Neural cell (in vitro differentiated cells): ENCODE measurements at regions not wholly inside any gene's neighbourhood (a gene's known extent, or its start where the extent isn't known, plus 50 kb on each side); places are given as distances from the start of the nearest gene placed in this dataset.

Experiments
- H2AFZ ChIP-seq: fragments of 200-600, 300-800 bp; sonication (generic), shearing (Covaris generic); 2 replicates; pipeline ENCODE4 v1.6.0; 2014; ENCODE audit warnings: low read depth, mild to moderate bottlenecking, antibody characterized with exemption, low read length, moderate library complexity
- H3F3A ChIP-seq: fragments of 200-600 bp; shearing (Covaris generic); 2 replicates; pipeline ENCODE4 v1.6.1; 2016; ENCODE audit warnings: mild to moderate bottlenecking, moderate library complexity, mixed read lengths, antibody characterized with exemption, low read length; ENCODE audit not compliant: insufficient read depth, poor library complexity, severe bottlenecking
- H3K27ac ChIP-seq: fragments of 200-600, 300-800 bp; sonication (generic), shearing (Covaris generic); 2 replicates; pipeline ENCODE4 v1.5.1; 2014; ENCODE audit warnings: mild to moderate bottlenecking, low read length, moderate library complexity
- H3K27me3 ChIP-seq: fragments of 300-800, 200-600 bp; sonication (generic), shearing (Covaris generic); 2 replicates; pipeline ENCODE4 v1.6.0; 2014; ENCODE audit warnings: mild to moderate bottlenecking, low read depth, low read length, moderate library complexity; ENCODE audit not compliant: insufficient read depth
- H3K36me3 ChIP-seq: fragments of 300-800, 200-600 bp; sonication (generic), shearing (Covaris generic); 2 replicates; pipeline ENCODE4 v1.5.1; 2014; ENCODE audit warnings: mild to moderate bottlenecking, antibody characterized with exemption, low read length, moderate library complexity; ENCODE audit not compliant: insufficient read depth
- H3K4me2 ChIP-seq: fragments of 300-800, 200-600 bp; sonication (generic), shearing (Covaris generic); 2 replicates; pipeline ENCODE4 v1.6.0; 2014; ENCODE audit warnings: mild to moderate bottlenecking, low read length
- H3K4me3 ChIP-seq: fragments of 300-800, 200-600 bp; sonication (generic), shearing (Covaris generic); 2 replicates; pipeline ENCODE4 v1.5.1; 2014; ENCODE audit warnings: mild to moderate bottlenecking, low read length, moderate library complexity
- H3K79me2 ChIP-seq: fragments of 200-600 bp; shearing (Covaris generic); replicated peaks from 2 replicates; pipeline ENCODE4 v1.6.0; 2014; ENCODE audit warnings: mild to moderate bottlenecking, low read length, moderate library complexity; ENCODE audit not compliant: insufficient read depth
- H3K9ac ChIP-seq: fragments of 300-800, 200-600 bp; sonication (generic), shearing (Covaris generic); 2 replicates; pipeline ENCODE4 v1.6.1; 2016; ENCODE audit warnings: mild to moderate bottlenecking, low read length, mixed read lengths
- H3K9me2 ChIP-seq: fragments of 200-600 bp; shearing (Covaris generic); 2 replicates; pipeline ENCODE4 v1.6.1; 2016; ENCODE audit warnings: mild to moderate bottlenecking, low read length, mixed read lengths; ENCODE audit not compliant: insufficient read depth
- H3K9me3 ChIP-seq: fragments of 200-600, 300-800 bp; sonication (generic), shearing (Covaris generic); 2 replicates; pipeline ENCODE4 v1.6.1; 2016; ENCODE audit warnings: mild to moderate bottlenecking, mixed run types, low read length, moderate library complexity, mixed read lengths
- H4K20me1 ChIP-seq: fragments of 200-600 bp; shearing (Covaris generic); 2 replicates; pipeline ENCODE4 v1.6.1; 2016; ENCODE audit warnings: mild to moderate bottlenecking, mixed run types; ENCODE audit not compliant: insufficient read depth
- CTCF ChIP-seq: fragments of 450-650 bp; IDR thresholded peaks from 2 replicates; pipeline ENCODE4 v1.5.1; 2014; ENCODE audit warnings: antibody characterized with exemption, mild to moderate bottlenecking, moderate library complexity; ENCODE audit not compliant: poor library complexity, severe bottlenecking
- EP300 ChIP-seq: fragments of 450-650 bp; conservative IDR thresholded peaks from 2 replicates; pipeline ENCODE4 v1.6.1; 2014; ENCODE audit warnings: antibody characterized with exemption, mild to moderate bottlenecking, moderate library complexity; ENCODE audit not compliant: poor library complexity, severe bottlenecking
- EZH2 ChIP-seq: fragments of 200-600, 300-800 bp; shearing (Covaris generic), sonication (generic); IDR thresholded peaks from 2 replicates; pipeline ENCODE4 v1.6.1; 2014; ENCODE audit warnings: antibody characterized with exemption, low read length, borderline replicate concordance, mild to moderate bottlenecking; ENCODE audit not compliant: insufficient read depth, poor library complexity, severe bottlenecking
- MXI1 ChIP-seq: fragments of 450-650 bp; conservative IDR thresholded peaks from 2 replicates; pipeline ENCODE4 v1.6.1; 2014; ENCODE audit warnings: antibody characterized with exemption, mild to moderate bottlenecking; ENCODE audit not compliant: poor library complexity, severe bottlenecking
- POLR2AphosphoS5 ChIP-seq: IDR thresholded peaks from 2 replicates; pipeline ENCODE4 v1.6.1; 2012
- RAD21 ChIP-seq: fragments of 450-650 bp; conservative IDR thresholded peaks from 2 replicates; pipeline ENCODE4 v1.6.1; 2014; ENCODE audit warnings: antibody characterized with exemption, mild to moderate bottlenecking, moderate library complexity
- REST ChIP-seq: IDR thresholded peaks from 2 replicates; pipeline ENCODE4 v1.6.1; 2012; ENCODE audit warnings: borderline replicate concordance
- SMC3 ChIP-seq: fragments of 450-650 bp; conservative IDR thresholded peaks from 2 replicates; pipeline ENCODE4 v1.6.1; 2014; ENCODE audit warnings: antibody characterized with exemption, mild to moderate bottlenecking, moderate library complexity; ENCODE audit not compliant: poor library complexity
- TAF1 ChIP-seq: IDR thresholded peaks from 2 replicates; pipeline ENCODE4 v1.6.1; 2012; ENCODE audit warnings: low read depth

- Histone ChIP-seq H4K20me1 (no peaks in the 10 kb centered on the region), H3K36me3 (no peaks in the 10 kb centered on the region), H3K9me2 (no peaks in the 10 kb centered on the region), H3K27ac (no peak overlapping the region), H3K9ac (no peak overlapping the region), H3K79me2 (no peaks in the 10 kb centered on the region), H3K27me3 (no peaks in the 10 kb centered on the region), H3K9me3 (no peaks in the 10 kb centered on the region), H3K4me3 (no peak overlapping the region), H2AFZ (no peak overlapping the region), H3F3A (no peaks in the 10 kb centered on the region), H3K4me2 (no peak overlapping the region)
- TF ChIP-seq MXI1 (no peak), POLR2AphosphoS5 (no peak), TAF1 (no peak), CTCF (no peak)
Measured at GRCh38 chr1:96643519-96643918, 78.1 kb upstream of the PTBP2 start.

GRCh38 chr1:96649301-96649700 is 72.3 kb upstream of the PTBP2 start:
- no peaks in the 10 kb centered on the region for H3K27me3 ChIP-seq
- no peak overlapping the region for H3K9ac ChIP-seq
- TF ChIP-seq SMC3 (no peak), CTCF (no peak), TAF1 (no peak), POLR2AphosphoS5 (no peak), RAD21 (no peak)
- no peaks in the 10 kb centered on the region for H3K36me3 ChIP-seq
- no peaks in the 10 kb centered on the region for H3K79me2 ChIP-seq
- no peak overlapping the region for H3K4me3 ChIP-seq
- H2AFZ ChIP-seq, result no peak overlapping the region
- H4K20me1 ChIP-seq, result no peaks in the 10 kb centered on the region
- H3K4me2 ChIP-seq, result no peak overlapping the region
- H3K9me2 ChIP-seq, result no peaks in the 10 kb centered on the region
- H3K9me3 ChIP-seq, result no peaks in the 10 kb centered on the region
- H3K27ac ChIP-seq, result no peak overlapping the region
- no peaks in the 10 kb centered on the region for H3F3A ChIP-seq

- H2AFZ ChIP-seq, result no peak overlapping the region
- no peaks in the 10 kb centered on the region for H3K36me3 ChIP-seq
- H3K9me3 ChIP-seq, result no peaks in the 10 kb centered on the region
- no peak overlapping the region for H3K9ac ChIP-seq
- no peaks in the 10 kb centered on the region for H3K27me3 ChIP-seq
- H3K27ac ChIP-seq, result no peak overlapping the region
- no peak overlapping the region for H3K4me2 ChIP-seq
- no peaks in the 10 kb centered on the region for H3K79me2 ChIP-seq
- H4K20me1 ChIP-seq, result no peaks in the 10 kb centered on the region
- H3K9me2 ChIP-seq, result no peaks in the 10 kb centered on the region
- no peaks in the 10 kb centered on the region for H3F3A ChIP-seq
- TF ChIP-seq CTCF, result no peak
- no peak for TF ChIP-seq POLR2AphosphoS5
- TF ChIP-seq TAF1, result no peak
- TF ChIP-seq EZH2, result no peak
- TF ChIP-seq RAD21, result no peak
- TF ChIP-seq MXI1, result no peak
- no peak for TF ChIP-seq EP300
- no peak for TF ChIP-seq REST
- TF ChIP-seq SMC3, result no peak
- no peak overlapping the region for H3K4me3 ChIP-seq
Measured at GRCh38 chr1:96651517-96651916, 70.1 kb upstream of the PTBP2 start.
